Panc1 (cell line): ENCODE measurements at regions not wholly inside any gene's neighbourhood (a gene's known extent, or its start where the extent isn't known, plus 50 kb on each side); places are given as distances from the start of the nearest gene placed in this dataset.
"Not testable (repeated sequence)": the region's sequence is repeated elsewhere in the genome, so short reads cannot be mapped to it uniquely, and the experiment has no call there.

Source experiments
- ATAC-seq: fragments of 200-7000 bp; cut with Tn5 transposase; 2 replicates; pipeline ENCODE4 v1.9.1; 2020; ENCODE audit warnings: mild to moderate bottlenecking, moderate library complexity
- BruUV-seq: library from RNA; stranded (reverse); fragments of 400-500 nt; replicated peaks from 2 replicates; lab custom pipeline; 2021; lab: Mats Ljungman, UMichigan
- CTCF ChIA-PET: fragments of 300-600 bp; sonication (Branson Sonifier 250); formaldehyde crosslinking; loops from one replicate; lab custom pipeline; 2022; ENCODE audit warnings: antibody characterized with exemption; lab: Charles Lee
- POLR2A ChIA-PET: fragments of 300-600 bp; sonication (Branson Sonifier 250); formaldehyde crosslinking; loops from one replicate; lab custom pipeline; 2022; ENCODE audit warnings: antibody characterized with exemption; lab: Charles Lee
- DNase-seq: peaks from one replicate; pipeline ENCODE4 v3.0.0-alpha.2; 2010; ENCODE audit warnings: low read depth, low spot score
- H3K27ac ChIP-seq: 2 replicates; pipeline ENCODE4 v1.5.1; 2011; ENCODE audit warnings: mild to moderate bottlenecking, low read length, inconsistent platforms
- H3K27me3 ChIP-seq: fragments of 200-500 bp; sonication (Bioruptor generic); 2 replicates; pipeline ENCODE4 v1.6.0; 2014; ENCODE audit warnings: low read length, inconsistent platforms; ENCODE audit not compliant: control insufficient read depth, insufficient read depth
- H3K36me3 ChIP-seq: fragments of 200-500 bp; sonication (Bioruptor generic); 2 replicates; pipeline ENCODE4 v1.5.1; 2014; ENCODE audit warnings: inconsistent platforms, mild to moderate bottlenecking, low read length, moderate library complexity; ENCODE audit not compliant: control insufficient read depth, insufficient read depth
- H3K4me1 ChIP-seq: 2 replicates; pipeline ENCODE4 v1.5.1; 2011; ENCODE audit warnings: inconsistent platforms, mild to moderate bottlenecking, low read length, moderate library complexity; ENCODE audit not compliant: control insufficient read depth, insufficient read depth
- H3K4me3 ChIP-seq, 2 experiments: 2 replicates each; pipeline ENCODE4 v1.5.1; 2011 to 2012; ENCODE audit warnings: low read depth in 2 of 2, low read length in 2 of 2, mild to moderate bottlenecking in 2 of 2, inconsistent platforms in 1 of 2, moderate library complexity in 1 of 2
- H3K9me3 ChIP-seq: fragments of 200-500 bp; sonication (Bioruptor generic); 2 replicates; pipeline ENCODE4 v1.5.1; 2014; ENCODE audit warnings: low read depth, mild to moderate bottlenecking, inconsistent platforms, low read length, moderate library complexity; ENCODE audit not compliant: control insufficient read depth, insufficient read depth
- POLR2AphosphoS5 ChIP-seq: IDR thresholded peaks from 2 replicates; pipeline ENCODE4 v1.6.1; 2012; ENCODE audit warnings: mild to moderate bottlenecking, low read depth, low read length, moderate library complexity
- SIN3A ChIP-seq: IDR thresholded peaks from 2 replicates; pipeline ENCODE4 v1.6.1; 2012; ENCODE audit warnings: low read depth, mild to moderate bottlenecking, low read length, moderate library complexity, borderline replicate concordance; ENCODE audit not compliant: insufficient read depth
- TCF7L2 ChIP-seq: IDR thresholded peaks from 2 replicates; pipeline ENCODE4 v1.6.1; 2011; ENCODE audit warnings: mild to moderate bottlenecking, low read depth, low read length, inconsistent platforms
- in situ Hi-C: cut with HindIII; loops from 2 replicates; pipeline ENCODE4 v1.10.0; 2016; ENCODE audit warnings: low sequenced_read_pairs, low pct_unique_long_range_greater_than_20kb
- intact Hi-C: fragments of 100-400 bp; cut with micrococcal nuclease; formaldehyde crosslinking; loops from one replicate; pipeline ENCODE4 v1.10.0; 2022; ENCODE audit not compliant: unreplicated experiment
- TF ChIP-seq, protein P1 (sequence below): fragments of 450-650 bp; IDR thresholded peaks from 2 replicates; pipeline ENCODE4 v1.5.1; 2017; ENCODE audit warnings: mild to moderate bottlenecking
- TF ChIP-seq, protein P2 (sequence below), 2 experiments: IDR thresholded peaks; 2 replicates each; pipeline ENCODE4 v1.6.1; 2011 to 2012; ENCODE audit warnings: low read depth in 2 of 2, control low read depth in 1 of 2, low read length in 1 of 2, mild to moderate bottlenecking in 1 of 2, moderate library complexity in 1 of 2; ENCODE audit not compliant: insufficient read depth in 1 of 2

GRCh38 chr1:840592-840991, 83.1 kb upstream of the SAMD11 start:
- H3K36me3 ChIP-seq, DNase-seq, intact Hi-C loops, CTCF ChIA-PET, ATAC-seq, H3K9me3 ChIP-seq, H3K27ac ChIP-seq, H3K4me1 ChIP-seq, BruUV-seq, POLR2A ChIA-PET, H3K4me3 ChIP-seq, H3K27me3 ChIP-seq, in situ Hi-C loops: not testable (repeated sequence)

- H3K27ac ChIP-seq, DNase-seq, in situ Hi-C loops, H3K27me3 ChIP-seq, H3K4me1 ChIP-seq, BruUV-seq, ATAC-seq, H3K36me3 ChIP-seq, H3K9me3 ChIP-seq, CTCF ChIA-PET, H3K4me3 ChIP-seq, POLR2A ChIA-PET, intact Hi-C loops: not testable (repeated sequence)
Observed at GRCh38 chr1:841671-842425, 81.9 kb upstream of the SAMD11 start.

- POLR2A ChIA-PET, H3K4me1 ChIP-seq: not testable (repeated sequence)
Observed at GRCh38 chr1:842799-843198, 80.9 kb upstream of the SAMD11 start.

GRCh38 chr1:843946-844345, 79.8 kb upstream of the SAMD11 start:
- BruUV-seq, H3K27me3 ChIP-seq, H3K4me1 ChIP-seq, ATAC-seq, in situ Hi-C loops, DNase-seq, intact Hi-C loops, CTCF ChIA-PET, H3K4me3 ChIP-seq, H3K27ac ChIP-seq, POLR2A ChIA-PET, H3K36me3 ChIP-seq, H3K9me3 ChIP-seq: not testable (repeated sequence)

More at GRCh38 chr1:842799-843198, 80.9 kb upstream of the SAMD11 start:
- intact Hi-C loops, H3K9me3 ChIP-seq, BruUV-seq, H3K27me3 ChIP-seq, CTCF ChIA-PET, DNase-seq, in situ Hi-C loops, H3K4me3 ChIP-seq, H3K27ac ChIP-seq, H3K36me3 ChIP-seq: not testable (repeated sequence)
- 0 out of 2 replicates have a peak, but pooled peaks have one; percentile 30 for ATAC-seq

DNA sequence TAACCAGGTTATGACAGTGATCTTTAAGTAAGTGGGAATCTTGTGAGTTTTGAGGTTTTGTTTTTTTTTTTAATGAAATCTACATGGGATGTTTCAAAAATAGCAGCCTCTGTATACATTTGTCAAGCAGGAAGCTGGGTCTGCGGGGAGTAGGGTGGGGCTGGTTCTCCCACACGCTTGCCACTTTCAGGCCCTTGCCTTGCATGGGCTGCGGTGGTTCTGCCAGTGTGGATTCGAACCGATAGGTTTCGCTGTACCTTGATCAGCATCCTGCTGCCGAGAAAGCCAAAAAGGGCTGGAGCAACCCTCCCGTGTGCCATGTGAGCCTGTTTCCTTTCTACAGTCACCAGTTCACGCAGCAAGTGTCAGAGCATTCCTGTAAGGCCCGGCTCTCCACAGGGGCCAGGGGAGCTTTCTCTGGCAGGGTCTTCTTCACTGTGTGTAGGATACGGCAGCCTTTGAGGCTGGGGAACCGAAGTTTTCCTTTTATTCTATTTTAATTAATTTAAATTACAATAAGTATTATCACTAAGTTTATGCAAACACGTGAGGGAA, 79.2 kb upstream of the SAMD11 start:
- no peaks in the 10 kb centered on the region for H3K36me3 ChIP-seq
- DNase-seq (no peak), ATAC-seq (no peak)
- no peaks in the 10 kb centered on the region for H3K27me3 ChIP-seq
- no peak overlapping the region for H3K27ac ChIP-seq
- no peaks in the 10 kb centered on the region for H3K9me3 ChIP-seq
- intact Hi-C loops: no loop called here
- ChIA-PET CTCF (no interaction called here), POLR2A (no interaction called here)
- no TSS peak for BruUV-seq
- TF ChIP-seq SIN3A: no peak
- no peak for TF ChIP-seq TCF7L2
- TF ChIP-seq, protein P1, sequence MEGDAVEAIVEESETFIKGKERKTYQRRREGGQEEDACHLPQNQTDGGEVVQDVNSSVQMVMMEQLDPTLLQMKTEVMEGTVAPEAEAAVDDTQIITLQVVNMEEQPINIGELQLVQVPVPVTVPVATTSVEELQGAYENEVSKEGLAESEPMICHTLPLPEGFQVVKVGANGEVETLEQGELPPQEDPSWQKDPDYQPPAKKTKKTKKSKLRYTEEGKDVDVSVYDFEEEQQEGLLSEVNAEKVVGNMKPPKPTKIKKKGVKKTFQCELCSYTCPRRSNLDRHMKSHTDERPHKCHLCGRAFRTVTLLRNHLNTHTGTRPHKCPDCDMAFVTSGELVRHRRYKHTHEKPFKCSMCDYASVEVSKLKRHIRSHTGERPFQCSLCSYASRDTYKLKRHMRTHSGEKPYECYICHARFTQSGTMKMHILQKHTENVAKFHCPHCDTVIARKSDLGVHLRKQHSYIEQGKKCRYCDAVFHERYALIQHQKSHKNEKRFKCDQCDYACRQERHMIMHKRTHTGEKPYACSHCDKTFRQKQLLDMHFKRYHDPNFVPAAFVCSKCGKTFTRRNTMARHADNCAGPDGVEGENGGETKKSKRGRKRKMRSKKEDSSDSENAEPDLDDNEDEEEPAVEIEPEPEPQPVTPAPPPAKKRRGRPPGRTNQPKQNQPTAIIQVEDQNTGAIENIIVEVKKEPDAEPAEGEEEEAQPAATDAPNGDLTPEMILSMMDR: no peak
- TF ChIP-seq POLR2AphosphoS5: no peak
- TF ChIP-seq, protein P2, sequence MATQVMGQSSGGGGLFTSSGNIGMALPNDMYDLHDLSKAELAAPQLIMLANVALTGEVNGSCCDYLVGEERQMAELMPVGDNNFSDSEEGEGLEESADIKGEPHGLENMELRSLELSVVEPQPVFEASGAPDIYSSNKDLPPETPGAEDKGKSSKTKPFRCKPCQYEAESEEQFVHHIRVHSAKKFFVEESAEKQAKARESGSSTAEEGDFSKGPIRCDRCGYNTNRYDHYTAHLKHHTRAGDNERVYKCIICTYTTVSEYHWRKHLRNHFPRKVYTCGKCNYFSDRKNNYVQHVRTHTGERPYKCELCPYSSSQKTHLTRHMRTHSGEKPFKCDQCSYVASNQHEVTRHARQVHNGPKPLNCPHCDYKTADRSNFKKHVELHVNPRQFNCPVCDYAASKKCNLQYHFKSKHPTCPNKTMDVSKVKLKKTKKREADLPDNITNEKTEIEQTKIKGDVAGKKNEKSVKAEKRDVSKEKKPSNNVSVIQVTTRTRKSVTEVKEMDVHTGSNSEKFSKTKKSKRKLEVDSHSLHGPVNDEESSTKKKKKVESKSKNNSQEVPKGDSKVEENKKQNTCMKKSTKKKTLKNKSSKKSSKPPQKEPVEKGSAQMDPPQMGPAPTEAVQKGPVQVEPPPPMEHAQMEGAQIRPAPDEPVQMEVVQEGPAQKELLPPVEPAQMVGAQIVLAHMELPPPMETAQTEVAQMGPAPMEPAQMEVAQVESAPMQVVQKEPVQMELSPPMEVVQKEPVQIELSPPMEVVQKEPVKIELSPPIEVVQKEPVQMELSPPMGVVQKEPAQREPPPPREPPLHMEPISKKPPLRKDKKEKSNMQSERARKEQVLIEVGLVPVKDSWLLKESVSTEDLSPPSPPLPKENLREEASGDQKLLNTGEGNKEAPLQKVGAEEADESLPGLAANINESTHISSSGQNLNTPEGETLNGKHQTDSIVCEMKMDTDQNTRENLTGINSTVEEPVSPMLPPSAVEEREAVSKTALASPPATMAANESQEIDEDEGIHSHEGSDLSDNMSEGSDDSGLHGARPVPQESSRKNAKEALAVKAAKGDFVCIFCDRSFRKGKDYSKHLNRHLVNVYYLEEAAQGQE (IDR thresholded peaks at IDR 0.05; ENCODE audit: insufficient read depth in 1 of 2, low read depth in 2 of 2, low read length in 1 of 2): no peak
- H3K4me1 ChIP-seq: no peaks in the 10 kb centered on the region
- H3K4me3 ChIP-seq: no peak overlapping the region
- in situ Hi-C loops: no loop called here
